GM12878 (cell line): ENCODE measurements at regions not wholly inside any gene's neighbourhood (a gene's known extent, or its start where the extent isn't known, plus 50 kb on each side); places are given as distances from the start of the nearest gene placed in this dataset.

Experiments
- ATAC-seq: fragments of 200-7000 bp; cut with Tn5 transposase; 3 replicates; pipeline ENCODE4 v1.9.1; 2020; ENCODE audit warnings: mild to moderate bottlenecking, moderate library complexity
- BruUV-seq: library from RNA; stranded (reverse); fragments of 400-500 nt; replicated peaks from 2 replicates; lab custom pipeline; 2021; lab: Mats Ljungman, UMichigan
- CTCF ChIA-PET: fragments of 300-600 bp; sonication (Branson Sonifier 250); formaldehyde crosslinking; extraction: SDS; loops from one replicate; lab custom pipeline; 2021; ENCODE audit warnings: inconsistent platforms; lab: Yijun Ruan, JAX
- POLR2A ChIA-PET: fragments of 350-600 bp; formaldehyde crosslinking; extraction: SDS; loops from one replicate; lab custom pipeline; 2021; ENCODE audit warnings: inconsistent platforms; lab: Charles Lee
- RAD21 ChIA-PET: fragments of 300-600 bp; sonication (Branson Sonifier 250); formaldehyde crosslinking; loops from one replicate; lab custom pipeline; 2023; ENCODE audit warnings: antibody characterized with exemption; ENCODE audit not compliant: unreplicated experiment; lab: Charles Lee
- SMC1A ChIA-PET: fragments of 300-600 bp; sonication (Branson Sonifier 250); formaldehyde crosslinking; loops from one replicate; lab custom pipeline; 2023; ENCODE audit not compliant: unreplicated experiment, uncharacterized antibody; lab: Charles Lee
- DNase-seq: peaks from one replicate; pipeline ENCODE4 v3.0.0-alpha.2; 2011; ENCODE audit warnings: low read depth, low spot score
- FAIRE-seq: peaks from 3 replicates; lab custom pipeline; 2011; peaks lifted over from hg19 to GRCh38; lab: Jason Lieb, UNC
- H2AFZ ChIP-seq: 2 replicates; pipeline ENCODE4 v1.6.0; 2011; ENCODE audit warnings: low read depth, low read length, control low read depth; ENCODE audit not compliant: control insufficient read depth
- H3K27ac ChIP-seq: 2 replicates; pipeline ENCODE4 v1.5.1; 2011; ENCODE audit warnings: control low read depth; ENCODE audit not compliant: control insufficient read depth, insufficient read depth
- H3K27me3 ChIP-seq, 2 experiments: replicated peaks in 1 of 2; 2 replicates each; pipeline versions ENCODE4 v1.6.0 to v1.6.1; 2011; ENCODE audit warnings: low read length in 1 of 2; ENCODE audit not compliant: control insufficient read depth in 2 of 2, insufficient read depth in 2 of 2
- H3K36me3 ChIP-seq, 2 experiments: 2 replicates each; pipeline ENCODE4 v1.5.1; 2011; ENCODE audit warnings: low read length in 1 of 2; ENCODE audit not compliant: control insufficient read depth in 2 of 2, insufficient read depth in 2 of 2
- H3K4me1 ChIP-seq: 2 replicates; pipeline ENCODE4 v1.6.1; 2011; ENCODE audit warnings: mild to moderate bottlenecking, low read length, moderate library complexity, mixed read lengths; ENCODE audit not compliant: control insufficient read depth, insufficient read depth
- H3K4me2 ChIP-seq: 2 replicates; pipeline ENCODE4 v1.6.0; 2011; ENCODE audit warnings: control low read depth; ENCODE audit not compliant: control insufficient read depth, insufficient read depth
- H3K4me3 ChIP-seq: fragments of 200-600 bp; sonication (generic); 2 replicates; pipeline ENCODE4 v1.5.1; 2016
- H3K79me2 ChIP-seq: 2 replicates; pipeline ENCODE4 v1.6.0; 2011; ENCODE audit warnings: low read length; ENCODE audit not compliant: control insufficient read depth, insufficient read depth
- H3K9ac ChIP-seq: 2 replicates; pipeline ENCODE4 v1.8.0; 2011; ENCODE audit warnings: low read length, control low read depth, mixed read lengths; ENCODE audit not compliant: control insufficient read depth, insufficient read depth
- H3K9me3 ChIP-seq: replicated peaks from 3 replicates; pipeline ENCODE4 v1.5.1; 2011; ENCODE audit warnings: mild to moderate bottlenecking, low read length; ENCODE audit not compliant: control insufficient read depth, insufficient read depth
- H4K20me1 ChIP-seq: 2 replicates; pipeline ENCODE4 v1.6.0; 2011; ENCODE audit not compliant: control insufficient read depth, insufficient read depth
- ATF7 ChIP-seq: fragments of 450-650 bp; IDR thresholded peaks from 2 replicates; pipeline ENCODE4 v1.6.1; 2016; ENCODE audit warnings: low read depth, mild to moderate bottlenecking
- CBFB ChIP-seq: IDR thresholded peaks from 2 replicates; pipeline ENCODE4 v1.6.1; 2016; ENCODE audit warnings: antibody characterized with exemption, low read depth
- ELK1 ChIP-seq: IDR thresholded peaks from 2 replicates; pipeline ENCODE4 v1.6.1; 2012; ENCODE audit warnings: low read depth, low read length, improper control_type of control experiment
- IKZF1 ChIP-seq: fragments of 450-650 bp; conservative IDR thresholded peaks from 2 replicates; pipeline ENCODE4 v1.6.1; 2017; ENCODE audit warnings: antibody characterized with exemption, mild to moderate bottlenecking
- MAX ChIP-seq: IDR thresholded peaks from 2 replicates; pipeline ENCODE4 v1.6.1; 2012; ENCODE audit warnings: low read depth, low read length, improper control_type of control experiment
- MYC ChIP-seq: IDR thresholded peaks from 2 replicates; pipeline ENCODE4 v1.6.1; 2011; ENCODE audit warnings: mild to moderate bottlenecking, low read length, moderate library complexity, inconsistent platforms; ENCODE audit not compliant: insufficient read depth, insufficient replicate concordance, insufficient read length, severe bottlenecking
- NFYB ChIP-seq: IDR thresholded peaks from 2 replicates; pipeline ENCODE4 v1.6.1; 2011; ENCODE audit warnings: low read depth, mild to moderate bottlenecking, low read length, improper control_type of control experiment, moderate library complexity; ENCODE audit not compliant: insufficient read depth
- NR2F1 ChIP-seq: fragments of 450-650 bp; conservative IDR thresholded peaks from 2 replicates; pipeline ENCODE4 v1.6.1; 2017; ENCODE audit warnings: mild to moderate bottlenecking
- POLR2A ChIP-seq: IDR thresholded peaks from 2 replicates; pipeline ENCODE4 v1.6.1; 2011; ENCODE audit warnings: low read depth, mild to moderate bottlenecking, low read length
- POU2F2 ChIP-seq: IDR thresholded peaks from 3 replicates; pipeline ENCODE4 v1.6.1; 2011; ENCODE audit warnings: low read depth, mild to moderate bottlenecking, low read length, borderline replicate concordance
- SIX5 ChIP-seq: IDR thresholded peaks from 2 replicates; pipeline ENCODE4 v1.6.1; 2011; ENCODE audit warnings: mild to moderate bottlenecking, low read depth, low read length, moderate library complexity; ENCODE audit not compliant: severe bottlenecking
- SKIL ChIP-seq: fragments of 450-650 bp; IDR thresholded peaks from 2 replicates; pipeline ENCODE4 v1.6.1; 2017; ENCODE audit warnings: mild to moderate bottlenecking, low read depth, inconsistent platforms; ENCODE audit not compliant: poor library complexity, severe bottlenecking
- SMAD1 ChIP-seq: fragments of 450-650 bp; IDR thresholded peaks from 2 replicates; pipeline ENCODE4 v1.6.1; 2018; ENCODE audit warnings: mild to moderate bottlenecking, low read depth; ENCODE audit not compliant: partially characterized antibody
- SUPT20H ChIP-seq: IDR thresholded peaks from 2 replicates; pipeline ENCODE4 v1.6.1; 2011; ENCODE audit warnings: low read depth, mild to moderate bottlenecking, low read length, moderate library complexity, borderline replicate concordance; ENCODE audit not compliant: control insufficient read depth
- WRNIP1 ChIP-seq: IDR thresholded peaks from 2 replicates; pipeline ENCODE4 v1.6.1; 2011; ENCODE audit warnings: low read depth, low read length, improper control_type of control experiment, borderline replicate concordance
- ZBTB11 ChIP-seq: fragments of 450-650 bp; formaldehyde crosslinking; IDR thresholded peaks from 2 replicates; pipeline ENCODE4 v1.5.0; 2022; ENCODE audit warnings: mild to moderate bottlenecking, missing genetic modification characterization
- in situ Hi-C: fragments of 300-500 bp; cut with MboI; formaldehyde crosslinking; loops from 9 replicates; pipeline ENCODE4 v1.14.3; 2018; ENCODE audit warnings: mixed read lengths
- intact Hi-C: fragments of 100-400 bp; cut with micrococcal nuclease; formaldehyde crosslinking; loops from one replicate; pipeline ENCODE4 v1.14.2; 2022; ENCODE audit not compliant: unreplicated experiment

- Histone ChIP-seq H4K20me1 (no peaks in the 10 kb centered on the region), H3K27me3 (no peaks in the 10 kb centered on the region), H3K36me3 (no peaks in the 10 kb centered on the region), H3K27ac (no peak overlapping the region), H3K9me3 (no peaks in the 10 kb centered on the region)
- intact Hi-C loops, result no loop called here
- RAD21 ChIA-PET, result interaction anchor here (1.4 kb wide), 1 partner anchor 254 kb away, joined by 4 read pairs; no protein-coding TSS in a partner anchor
- FAIRE-seq (no peak), ATAC-seq (no peak)
- SMC1A ChIA-PET, result interaction anchor here (0.6 to 0.9 kb wide), 3 partner anchors 9 to 1008 kb away, joined by 3 read pairs; no protein-coding TSS in a partner anchor
- POLR2A ChIA-PET, result no interaction called here
- TF ChIP-seq CBFB (no peak), SKIL (no peak), NR2F1 (no peak), MYC (no peak), NFYB (no peak), WRNIP1 (no peak), IKZF1 (no peak), SIX5 (no peak), POU2F2 (no peak), SUPT20H (no peak), ZBTB11 (CRISPR knock-in tag) (no peak), ATF7 (no peak), POLR2A (no peak), SMAD1 (no peak), MAX (no peak), ELK1 (no peak)
- TF ChIP-seq, all 136 proteins: peak for 0
- no peak for DNase-seq
- Histone ChIP-seq H3K79me2 (no peaks in the 10 kb centered on the region), H3K9ac (no peak overlapping the region), H3K4me1 (no peaks in the 10 kb centered on the region), H3K4me2 (no peak overlapping the region), H2AFZ (no peak overlapping the region), H3K4me3 (no peak overlapping the region)
- in situ Hi-C loops, result no loop called here
- BruUV-seq, result no TSS peak
- CTCF ChIA-PET, result no interaction called here
Observed at GRCh38 chr6:21335591-21335990, 258.0 kb upstream of the SOX4 start.
